Anterior cingulate cortex (tissue), 58 donors: ENCODE measurements at regions not wholly inside any gene's neighbourhood (a gene's known extent, or its start where the extent isn't known, plus 50 kb on each side); places are given as distances from the start of the nearest gene placed in this dataset.
"Not testable (repeated sequence)": the region's sequence is repeated elsewhere in the genome, so short reads cannot be mapped to it uniquely, and the experiment has no call there.

Experiments
- DNase-seq, 58 donors: peaks; one replicate each; lab custom pipeline; 2025; lab: John Stamatoyannopoulos, UW

DNA sequence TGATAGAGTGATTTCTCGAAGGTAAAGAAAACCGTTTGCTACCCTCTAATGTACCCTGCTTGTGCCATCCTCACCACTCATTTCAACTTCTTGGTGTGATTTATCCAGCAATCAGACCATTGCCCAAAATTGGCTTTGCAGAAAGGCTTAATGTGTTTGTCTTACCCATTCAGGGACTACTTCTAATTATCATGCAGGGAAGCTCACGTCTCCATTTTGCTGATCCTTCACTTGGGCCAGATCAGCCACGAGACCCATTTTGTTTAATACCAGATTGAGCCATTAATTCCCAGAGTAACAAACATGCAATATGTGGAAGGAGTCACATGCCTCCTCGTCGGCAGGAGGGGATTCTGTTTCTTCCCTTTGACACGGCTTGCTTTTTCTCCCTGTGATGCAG lies 51.1 kb upstream of the CRY1 start:
- no peak for DNase-seq

DNA sequence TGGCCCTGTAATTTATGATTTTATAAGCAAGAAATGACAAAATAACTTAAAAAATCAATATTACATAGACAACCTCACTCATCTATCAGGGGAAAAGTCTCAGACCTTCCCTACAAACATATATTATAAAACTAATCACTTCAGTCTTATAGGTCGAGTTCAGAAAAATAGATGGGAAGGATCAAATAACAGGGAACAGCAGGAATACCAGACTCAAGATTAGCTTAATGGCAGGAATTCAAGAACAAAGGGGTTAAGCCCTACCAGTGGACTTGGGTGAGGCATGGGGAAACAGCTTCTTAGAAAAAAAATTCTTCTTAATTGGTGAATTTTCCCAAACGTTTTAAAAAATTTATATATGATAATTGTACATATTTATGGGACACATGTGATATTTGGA lies 51.6 kb upstream of the CRY1 start:
- no peak for DNase-seq

DNA sequence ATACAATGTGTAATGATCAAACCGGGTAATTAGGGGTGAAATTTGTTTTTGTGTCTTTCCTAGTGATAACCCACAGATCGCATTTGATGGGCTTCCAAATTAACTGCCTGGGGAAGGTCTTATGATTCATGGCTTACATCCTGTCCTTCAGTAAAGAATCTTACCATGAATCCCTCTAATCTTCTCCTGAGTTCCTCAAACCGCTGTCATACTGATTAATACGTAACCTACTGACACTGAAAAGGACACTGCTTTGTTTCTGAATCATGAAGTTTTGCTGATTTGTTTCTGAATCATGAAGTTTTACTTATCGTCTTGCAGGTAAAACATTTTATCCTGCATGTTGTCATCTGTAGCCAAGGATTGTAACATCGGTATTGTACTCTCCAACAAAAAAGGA lies 52.0 kb upstream of the CRY1 start:
- DNase-seq, result no peak

DNA sequence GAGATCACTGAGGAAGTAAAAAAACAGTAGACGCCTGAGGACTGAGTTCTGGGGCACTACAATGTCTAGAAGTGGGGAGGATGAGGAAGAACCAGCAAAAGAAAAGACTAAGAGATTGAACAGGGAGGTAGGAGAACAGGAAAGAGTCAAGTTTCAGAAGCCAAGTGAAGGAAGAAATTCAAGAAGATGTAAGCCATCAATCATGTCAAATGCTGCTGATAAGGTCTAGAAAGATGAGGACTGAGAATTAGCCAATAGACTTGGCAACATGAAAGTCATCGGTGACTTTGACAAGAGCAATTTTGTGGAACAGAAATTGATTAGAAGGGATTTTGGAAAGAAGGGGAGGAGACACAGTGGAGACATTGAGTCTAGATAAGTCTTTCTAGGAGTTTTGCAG lies 54.8 kb upstream of the CRY1 start:
- DNase-seq, result no peak

DNA sequence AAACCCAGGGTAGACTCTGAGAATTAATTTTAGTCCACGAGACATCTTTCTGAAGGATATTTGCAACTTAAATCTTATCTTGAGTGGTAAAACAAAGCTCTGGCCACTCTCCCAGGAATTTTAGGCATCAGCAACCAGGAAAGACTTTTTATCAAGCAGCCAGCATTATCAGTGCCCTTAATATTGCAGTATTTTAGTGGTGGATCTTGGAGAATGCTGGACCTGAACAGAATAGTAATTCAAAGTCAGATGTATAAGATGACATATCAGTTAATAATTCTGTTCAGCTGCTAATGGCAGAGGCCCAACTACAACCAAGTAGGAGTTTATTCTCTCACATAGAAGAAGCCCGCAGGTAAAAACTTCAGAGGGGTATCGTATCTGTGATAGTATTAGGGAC lies 59.0 kb upstream of the CRY1 start:
- DNase-seq, result no peak

DNA sequence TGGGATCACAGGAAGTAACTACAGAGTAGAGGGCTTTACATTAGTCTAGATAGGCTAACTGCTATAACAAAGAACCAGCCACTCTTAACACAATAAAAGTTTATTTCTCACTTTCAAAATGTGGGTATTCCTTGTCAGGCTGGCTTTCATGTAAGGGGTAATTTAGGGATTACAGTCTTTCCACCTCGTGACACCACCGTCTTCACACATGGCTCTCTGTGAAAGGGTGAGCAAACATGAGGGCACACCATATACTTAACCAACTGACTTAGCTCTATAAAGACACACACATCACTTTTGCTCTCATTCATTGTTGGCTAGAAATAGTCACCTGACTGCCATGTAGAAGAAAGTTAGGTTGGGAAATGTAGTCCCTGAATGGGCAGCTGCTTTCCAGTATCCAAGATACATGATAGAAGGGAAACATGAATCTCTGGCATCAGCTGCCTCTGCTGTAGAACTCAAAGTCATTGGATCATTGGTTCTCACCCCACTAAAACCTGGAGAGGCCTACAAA lies 66.1 kb upstream of the CRY1 start:
- DNase-seq, result no peak

DNA sequence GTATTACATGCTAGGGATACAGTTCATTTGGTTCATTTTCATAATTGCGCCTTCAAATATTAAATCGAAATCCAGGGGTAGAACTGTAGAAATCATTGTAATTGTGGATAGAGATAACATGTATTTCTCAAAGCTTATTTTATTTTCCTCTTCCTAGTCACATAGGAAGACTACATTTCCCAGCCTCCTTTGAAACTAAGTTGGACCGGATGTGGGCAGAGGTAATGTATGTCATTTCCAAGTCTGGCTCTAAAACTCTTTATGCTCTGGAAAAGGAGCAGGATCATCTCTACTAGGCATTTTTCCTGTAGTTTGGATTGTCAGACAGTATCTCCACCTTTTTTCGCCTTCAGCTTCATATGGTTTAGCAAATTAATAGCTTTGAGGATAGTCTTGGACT lies 70.1 kb upstream of the CRY1 start:
- no peak for DNase-seq

DNA sequence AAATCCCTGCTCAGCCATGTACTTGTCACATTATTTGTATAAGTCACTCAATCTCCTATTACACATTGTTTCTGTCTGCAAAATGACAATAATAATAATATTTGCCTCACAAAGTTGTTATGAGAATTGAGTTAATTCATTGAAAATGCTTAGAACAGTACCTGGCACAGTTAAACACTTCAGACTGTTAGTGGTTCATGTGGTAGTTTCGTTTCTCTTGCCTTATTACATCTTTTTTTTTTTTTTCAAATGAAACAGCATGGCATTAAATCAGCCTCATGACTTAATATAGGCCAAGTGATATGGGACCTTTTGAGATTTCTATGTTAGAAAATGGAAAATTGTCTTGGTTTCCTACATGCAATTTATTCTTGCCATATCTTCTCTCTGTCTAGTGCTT lies 71.0 kb upstream of the CRY1 start:
- DNase-seq, result no peak

DNA sequence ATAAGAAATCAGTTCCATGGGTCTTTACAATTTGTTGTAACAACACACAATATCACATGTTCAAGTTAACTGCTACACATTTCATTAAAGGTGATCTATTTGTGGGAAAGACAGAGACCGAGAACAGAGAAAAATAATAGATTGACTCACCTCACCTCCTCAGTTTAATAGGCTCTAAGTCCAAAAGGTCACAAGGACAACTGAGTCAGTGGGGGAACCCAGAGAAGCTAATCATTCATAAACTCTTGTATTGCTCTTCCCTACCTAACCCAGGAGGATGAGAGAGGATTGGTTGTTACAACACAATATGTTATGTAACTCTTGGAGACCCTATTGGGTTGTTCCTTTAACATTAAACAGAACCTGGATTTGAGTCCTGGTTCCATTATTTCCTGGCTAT lies 72.2 kb upstream of the CRY1 start:
- DNase-seq, result no peak

DNA sequence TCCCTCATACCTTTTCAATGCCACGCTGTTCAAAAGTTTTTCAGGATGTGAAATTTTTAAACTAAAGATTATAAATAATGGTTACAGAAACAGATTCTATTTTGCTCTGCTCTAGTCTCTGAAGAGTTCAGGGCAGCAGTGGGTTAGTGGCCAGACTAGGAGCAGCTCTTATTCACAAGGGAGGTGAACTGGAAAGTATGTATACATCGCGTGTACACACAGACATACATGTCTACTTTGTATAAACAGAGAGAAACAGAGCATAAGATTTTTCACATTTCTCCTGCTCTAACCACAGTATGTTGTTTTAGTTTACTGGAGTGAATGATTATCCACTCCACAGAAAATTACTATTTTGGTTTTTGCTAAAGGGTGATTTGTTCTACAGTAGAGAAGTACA lies 74.4 kb upstream of the CRY1 start:
- DNase-seq, result no peak

DNA sequence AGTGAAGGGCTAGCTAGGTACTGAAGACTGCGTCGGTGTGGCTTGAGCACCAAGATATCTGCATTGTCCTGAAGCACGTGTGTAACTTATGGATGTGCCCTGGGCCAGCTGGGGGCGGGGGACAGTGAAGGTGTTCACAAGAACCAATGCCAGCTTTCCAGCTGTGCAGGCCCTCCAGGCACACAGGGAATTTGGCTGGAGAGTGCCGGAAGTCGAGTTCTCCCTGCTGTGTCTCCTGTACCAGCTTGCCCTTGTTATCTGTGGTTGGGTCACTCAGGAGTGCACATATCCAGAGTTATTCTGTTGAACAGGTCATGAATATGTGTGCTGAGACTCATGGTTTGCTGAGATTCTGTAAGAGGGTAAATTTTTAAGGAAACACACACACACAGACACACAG lies 75.9 kb upstream of the CRY1 start:
- DNase-seq, result no peak

DNA sequence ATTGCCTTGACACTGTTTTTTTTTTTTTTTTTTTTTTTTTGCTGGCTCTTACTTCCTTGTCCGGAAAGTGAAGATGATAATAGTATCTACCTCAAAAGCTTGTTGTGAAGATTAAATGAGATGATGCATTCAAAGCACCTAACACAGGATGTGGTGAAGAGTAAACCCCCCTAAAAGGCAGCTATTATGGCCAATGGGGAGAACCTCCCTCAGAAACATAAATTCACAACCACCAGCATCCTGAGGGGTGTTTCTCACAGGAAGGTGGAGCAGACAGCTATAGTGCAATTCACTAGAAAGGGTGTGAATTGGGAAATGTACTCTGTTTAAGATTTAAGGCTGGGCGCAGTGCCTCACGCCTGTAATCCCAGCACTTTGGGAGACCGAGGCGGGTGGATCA lies 85.4 kb upstream of the CRY1 start:
- no peak for DNase-seq

DNA sequence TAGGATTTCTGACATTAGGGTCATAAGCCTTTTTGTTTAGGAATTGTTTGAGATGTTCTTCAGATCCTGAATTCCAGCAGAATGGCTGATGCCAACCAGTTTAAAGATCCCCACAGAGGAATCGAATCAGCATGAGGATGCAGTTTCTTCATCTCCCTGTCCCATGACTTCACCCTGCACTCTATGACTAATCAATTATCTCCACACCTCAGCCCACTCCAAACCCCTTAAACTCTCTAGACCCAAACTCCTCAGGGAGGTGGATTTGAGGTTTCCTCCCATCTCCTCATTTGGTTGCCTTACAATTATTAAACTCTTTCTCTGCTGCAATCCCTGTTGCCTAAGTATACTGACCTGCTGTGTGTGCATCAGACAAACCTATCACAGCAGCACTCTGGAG lies 86.5 kb upstream of the CRY1 start:
- DNase-seq, result no peak

DNA sequence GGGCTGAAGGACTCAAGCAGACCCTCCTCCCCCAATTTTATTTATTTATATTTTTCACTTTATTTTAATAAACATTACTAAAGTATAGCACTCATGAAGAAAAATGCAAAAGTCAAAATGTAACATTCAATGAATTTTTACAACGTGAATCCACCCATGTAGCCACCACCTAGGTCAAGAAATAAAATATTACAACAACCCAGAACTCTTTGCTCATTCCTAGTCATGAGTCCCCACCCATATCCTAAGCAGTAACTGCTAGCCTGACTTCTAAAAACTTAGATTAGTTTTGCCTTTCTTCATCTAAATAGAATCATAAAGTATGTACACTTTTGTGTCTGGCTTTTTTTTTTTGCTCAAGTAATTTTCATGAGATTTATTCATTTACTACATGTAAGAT lies 86.9 kb upstream of the CRY1 start:
- DNase-seq, result no peak

DNA sequence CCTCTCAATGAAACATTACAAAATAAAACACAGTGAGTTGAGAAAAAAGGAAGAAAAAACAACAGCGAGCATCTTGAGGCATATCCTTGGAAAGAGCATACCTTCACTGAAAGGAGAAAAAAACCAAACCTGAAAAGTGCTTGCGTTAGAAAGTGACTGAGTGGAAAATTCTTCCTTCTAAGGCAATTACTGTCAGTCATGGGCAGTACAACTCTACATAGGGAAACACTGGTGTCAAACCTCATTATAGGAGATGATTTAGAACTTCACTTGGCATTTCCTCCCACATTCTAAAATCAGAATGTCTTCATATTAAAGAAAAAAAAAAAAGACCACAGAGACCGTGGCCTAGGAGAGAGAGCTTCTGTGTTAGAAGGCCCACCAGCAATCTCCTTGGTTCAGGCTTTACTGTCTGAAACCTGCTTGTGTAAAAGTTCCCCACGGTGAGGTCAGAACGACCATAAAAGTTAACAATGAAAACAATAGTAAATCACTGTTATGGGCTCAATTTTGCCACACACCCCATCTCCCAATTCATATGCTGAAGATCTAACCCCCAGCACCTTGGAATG lies 91.1 kb upstream of the CRY1 start:
- DNase-seq, result no peak

DNA sequence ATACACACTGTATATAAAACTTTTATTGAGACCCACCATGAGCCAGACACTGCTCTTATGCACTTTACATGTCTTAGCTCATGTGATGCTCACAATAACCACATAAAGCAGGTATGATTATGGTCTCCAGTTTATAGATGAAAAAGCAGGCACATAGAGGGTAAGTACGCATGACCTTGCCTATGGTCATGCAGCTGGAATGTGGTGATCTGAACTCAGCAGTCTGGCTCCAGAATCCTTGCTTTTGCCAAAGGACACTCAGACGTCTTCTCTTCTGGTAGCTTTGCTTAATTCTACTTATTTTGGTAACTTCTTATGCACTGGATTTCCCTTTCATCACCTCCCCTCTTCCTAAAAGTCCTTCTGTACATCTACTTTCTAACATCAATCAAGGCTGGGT lies 103.3 kb upstream of the CRY1 start:
- no peak for DNase-seq

DNA sequence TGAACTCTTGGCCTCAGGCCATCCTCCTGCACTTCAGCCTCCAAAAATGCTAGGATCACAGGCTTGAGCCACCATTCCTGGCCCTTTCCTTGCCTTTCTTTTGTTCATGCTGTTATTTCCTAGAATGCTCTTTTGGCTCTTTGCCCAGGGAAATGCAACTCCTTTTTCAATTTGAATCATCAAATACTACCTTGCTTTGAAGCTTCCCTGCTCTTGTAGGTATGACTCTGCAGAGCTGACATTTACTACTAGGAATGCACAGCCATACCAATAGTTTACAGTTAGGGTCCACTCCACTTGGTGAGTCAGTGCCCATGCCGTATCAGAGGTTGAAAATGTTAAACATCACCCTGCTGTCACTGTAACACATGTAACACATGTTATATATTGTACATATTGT lies 107.0 kb upstream of the CRY1 start:
- DNase-seq, result no peak

DNA sequence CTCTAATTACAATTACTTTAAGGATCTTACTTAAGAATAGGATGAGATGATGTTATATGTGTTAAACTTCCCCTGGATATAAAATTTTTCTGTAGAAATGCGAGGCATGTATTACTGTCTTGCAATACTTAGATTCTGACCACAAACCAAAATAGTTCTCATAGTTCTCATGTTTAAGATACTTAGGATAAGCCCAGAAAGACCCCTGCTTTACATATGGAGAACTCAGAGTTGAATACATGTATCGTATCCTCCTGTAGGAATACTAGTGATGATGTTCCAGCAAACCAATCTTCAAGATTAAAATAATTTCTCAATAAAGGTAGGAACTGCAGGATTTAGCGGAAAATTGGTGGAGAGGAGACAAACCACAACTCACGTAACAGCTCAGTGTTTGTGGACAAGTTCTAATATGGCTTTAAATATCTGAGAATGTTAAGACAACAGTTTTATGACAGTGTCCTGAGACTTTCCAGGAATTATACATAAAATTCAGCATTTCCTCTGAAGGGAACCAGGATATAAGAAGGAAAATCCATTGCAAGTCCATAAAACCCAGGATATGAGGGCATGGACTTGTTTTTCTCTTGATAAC lies 114.7 kb upstream of the CRY1 start:
- DNase-seq, result no peak

DNA sequence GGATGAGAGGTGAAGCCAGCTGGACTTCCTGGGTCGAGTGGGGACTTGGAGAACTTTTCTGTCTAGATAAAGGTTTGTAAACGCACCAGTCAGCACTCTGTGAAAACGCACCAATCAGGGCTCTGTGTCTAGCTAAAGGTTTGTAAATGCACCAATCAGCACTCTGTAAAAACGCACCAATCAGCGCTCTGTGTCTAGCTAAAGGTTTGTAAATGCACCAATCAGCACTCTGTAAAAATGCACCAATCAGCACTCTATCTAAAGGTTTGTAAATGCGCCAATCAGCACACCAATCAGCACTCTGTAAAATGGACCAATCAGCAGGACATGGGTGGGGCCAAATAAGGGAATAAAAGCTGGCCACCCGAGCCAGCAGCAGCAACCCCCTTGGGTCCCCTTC lies 116.4 kb upstream of the CRY1 start:
- not testable (repeated sequence) for DNase-seq

DNA sequence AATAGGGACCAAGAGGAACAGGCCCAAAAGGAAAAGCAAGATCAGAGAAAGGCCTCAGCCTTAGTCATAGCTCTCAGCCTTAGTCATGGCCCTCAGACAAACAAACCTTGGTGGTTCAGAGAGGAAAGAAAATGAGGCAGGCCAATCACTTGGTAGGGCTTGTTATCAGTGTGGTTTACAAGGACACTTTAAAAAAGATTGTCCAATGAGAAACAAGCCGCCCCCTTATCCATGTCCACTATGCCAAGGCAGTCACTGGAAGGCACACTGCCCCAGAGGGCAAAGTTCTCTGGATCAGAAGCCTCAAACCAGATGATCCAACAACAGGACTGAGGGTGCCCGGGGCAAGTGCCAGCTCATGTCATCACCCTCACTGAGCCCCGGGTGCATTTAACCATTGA lies 121.0 kb upstream of the CRY1 start:
- DNase-seq, result not testable (repeated sequence)

DNA sequence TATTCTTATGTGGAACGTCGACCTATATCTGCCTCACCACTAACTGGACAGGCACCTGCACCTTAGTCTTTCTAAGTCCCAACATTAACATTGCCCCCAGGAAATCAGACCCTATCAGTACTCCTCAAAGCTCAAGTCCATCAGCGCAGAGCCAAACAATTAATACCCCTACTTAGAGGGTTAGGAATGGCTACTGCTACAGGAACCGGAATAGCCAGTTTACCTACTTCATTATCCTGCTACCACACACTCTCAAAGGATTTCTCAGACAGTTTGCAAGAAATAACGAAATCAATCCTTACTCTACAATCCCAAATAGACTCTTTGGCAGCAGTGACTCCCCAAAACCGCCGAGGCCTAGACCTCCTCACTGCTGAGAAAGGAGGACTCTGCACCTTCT lies 123.1 kb upstream of the CRY1 start:
- DNase-seq, result not testable (repeated sequence)

DNA sequence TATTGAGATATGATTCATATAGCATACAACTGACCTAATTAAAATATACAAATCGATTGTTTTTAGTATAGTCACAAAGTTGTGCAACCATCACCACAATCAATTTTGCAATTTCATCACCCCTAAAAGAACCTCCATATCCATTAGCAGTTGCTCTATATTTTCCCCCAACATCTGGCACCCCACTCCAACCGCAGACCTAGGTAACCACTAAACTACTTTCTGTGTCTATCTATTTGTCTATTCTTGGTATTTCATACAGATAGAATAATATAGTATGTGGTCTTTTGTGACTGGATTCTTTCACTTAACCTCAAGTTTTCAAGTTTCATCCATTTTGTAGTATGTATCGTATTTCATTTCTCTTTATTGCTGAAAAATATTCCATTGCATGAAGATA lies 126.0 kb upstream of the CRY1 start:
- no peak for DNase-seq

DNA sequence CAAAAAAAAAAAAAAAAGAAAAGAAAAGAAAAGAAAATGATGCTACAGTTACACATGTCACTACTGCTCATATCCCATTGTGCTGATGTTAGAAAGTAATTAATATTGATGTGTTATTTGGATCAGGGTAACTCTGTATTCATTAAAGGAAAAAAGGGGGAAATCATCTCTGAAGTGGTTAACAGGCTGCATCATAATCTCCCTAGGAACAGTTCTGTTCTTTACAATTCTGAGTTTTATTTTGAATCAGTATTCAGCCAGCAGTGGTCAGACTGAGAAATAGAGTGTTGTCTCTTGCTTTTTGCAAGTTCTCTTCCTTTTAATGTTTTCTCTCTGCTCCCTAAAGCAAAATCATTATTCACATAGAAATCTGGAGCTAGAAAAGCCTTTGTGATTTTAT lies 128.6 kb upstream of the CRY1 start:
- no peak for DNase-seq
